Panc1 (cell line): ENCODE measurements at regions not wholly inside any gene's neighbourhood (a gene's known extent, or its start where the extent isn't known, plus 50 kb on each side); places are given as distances from the start of the nearest gene placed in this dataset.

Experiments
- ATAC-seq: fragments of 200-7000 bp; cut with Tn5 transposase; 2 replicates; pipeline ENCODE4 v1.9.1; 2020; ENCODE audit warnings: mild to moderate bottlenecking, moderate library complexity
- BruUV-seq: library from RNA; stranded (reverse); fragments of 400-500 nt; replicated peaks from 2 replicates; lab custom pipeline; 2021; lab: Mats Ljungman, UMichigan
- CTCF ChIA-PET: fragments of 300-600 bp; sonication (Branson Sonifier 250); formaldehyde crosslinking; loops from one replicate; lab custom pipeline; 2022; ENCODE audit warnings: antibody characterized with exemption; lab: Charles Lee
- POLR2A ChIA-PET: fragments of 300-600 bp; sonication (Branson Sonifier 250); formaldehyde crosslinking; loops from one replicate; lab custom pipeline; 2022; ENCODE audit warnings: antibody characterized with exemption; lab: Charles Lee
- DNase-seq: peaks from one replicate; pipeline ENCODE4 v3.0.0-alpha.2; 2010; ENCODE audit warnings: low read depth, low spot score
- H3K27ac ChIP-seq: 2 replicates; pipeline ENCODE4 v1.5.1; 2011; ENCODE audit warnings: mild to moderate bottlenecking, low read length, inconsistent platforms
- H3K27me3 ChIP-seq: fragments of 200-500 bp; sonication (Bioruptor generic); 2 replicates; pipeline ENCODE4 v1.6.0; 2014; ENCODE audit warnings: low read length, inconsistent platforms; ENCODE audit not compliant: control insufficient read depth, insufficient read depth
- H3K36me3 ChIP-seq: fragments of 200-500 bp; sonication (Bioruptor generic); 2 replicates; pipeline ENCODE4 v1.5.1; 2014; ENCODE audit warnings: inconsistent platforms, mild to moderate bottlenecking, low read length, moderate library complexity; ENCODE audit not compliant: control insufficient read depth, insufficient read depth
- H3K4me1 ChIP-seq: 2 replicates; pipeline ENCODE4 v1.5.1; 2011; ENCODE audit warnings: inconsistent platforms, mild to moderate bottlenecking, low read length, moderate library complexity; ENCODE audit not compliant: control insufficient read depth, insufficient read depth
- H3K4me3 ChIP-seq, 2 experiments: 2 replicates each; pipeline ENCODE4 v1.5.1; 2011 to 2012; ENCODE audit warnings: low read depth in 2 of 2, low read length in 2 of 2, mild to moderate bottlenecking in 2 of 2, inconsistent platforms in 1 of 2, moderate library complexity in 1 of 2
- H3K9me3 ChIP-seq: fragments of 200-500 bp; sonication (Bioruptor generic); 2 replicates; pipeline ENCODE4 v1.5.1; 2014; ENCODE audit warnings: low read depth, mild to moderate bottlenecking, inconsistent platforms, low read length, moderate library complexity; ENCODE audit not compliant: control insufficient read depth, insufficient read depth
- CTCF ChIP-seq: fragments of 450-650 bp; IDR thresholded peaks from 2 replicates; pipeline ENCODE4 v1.5.1; 2017; ENCODE audit warnings: mild to moderate bottlenecking
- POLR2AphosphoS5 ChIP-seq: IDR thresholded peaks from 2 replicates; pipeline ENCODE4 v1.6.1; 2012; ENCODE audit warnings: mild to moderate bottlenecking, low read depth, low read length, moderate library complexity
- REST ChIP-seq, 2 experiments: IDR thresholded peaks; 2 replicates each; pipeline ENCODE4 v1.6.1; 2011 to 2012; ENCODE audit warnings: low read depth in 2 of 2, control low read depth in 1 of 2, low read length in 1 of 2, mild to moderate bottlenecking in 1 of 2, moderate library complexity in 1 of 2; ENCODE audit not compliant: insufficient read depth in 1 of 2
- SIN3A ChIP-seq: IDR thresholded peaks from 2 replicates; pipeline ENCODE4 v1.6.1; 2012; ENCODE audit warnings: low read depth, mild to moderate bottlenecking, low read length, moderate library complexity, borderline replicate concordance; ENCODE audit not compliant: insufficient read depth
- TCF7L2 ChIP-seq: IDR thresholded peaks from 2 replicates; pipeline ENCODE4 v1.6.1; 2011; ENCODE audit warnings: mild to moderate bottlenecking, low read depth, low read length, inconsistent platforms
- in situ Hi-C: cut with HindIII; loops from 2 replicates; pipeline ENCODE4 v1.10.0; 2016; ENCODE audit warnings: low sequenced_read_pairs, low pct_unique_long_range_greater_than_20kb
- intact Hi-C: fragments of 100-400 bp; cut with micrococcal nuclease; formaldehyde crosslinking; loops from one replicate; pipeline ENCODE4 v1.10.0; 2022; ENCODE audit not compliant: unreplicated experiment

- Histone ChIP-seq H3K27me3 (no peaks in the 10 kb centered on the region; the same call in 1 of the 2 replicates), H3K36me3 (no peaks in the 10 kb centered on the region), H3K9me3 (no peaks in the 10 kb centered on the region), H3K4me3 (peak overlapping the region in 1 of 2 experiments; percentile 2; a peak in 1 of 4 replicates), H3K27ac (no peak overlapping the region), H3K4me1 (peaks cover 47% of the 10 kb centered on the region)
- TF ChIP-seq CTCF = no peak
- no peak for TF ChIP-seq REST (IDR thresholded peaks at IDR 0.05; ENCODE audit: insufficient read depth in 1 of 2, low read depth in 2 of 2, low read length in 1 of 2)
- TF ChIP-seq POLR2AphosphoS5 = no peak
- no peak for TF ChIP-seq TCF7L2
- TF ChIP-seq SIN3A = no peak
- intact Hi-C loops (no loop called here), in situ Hi-C loops (no loop called here)
- POLR2A ChIA-PET = no interaction called here
- ATAC-seq = no peak
- DNase-seq = no peak
- BruUV-seq = no TSS peak
- CTCF ChIA-PET = no interaction called here
These were observed 329.8 kb downstream of the ALG10 start for GRCh38 chr12:34352098-34352497.

GRCh38 chr12:34354239-34355200 is 332.2 kb downstream of the ALG10 start:
- peak overlapping the region; percentile 22 to 27 for H3K4me3 ChIP-seq
- H3K9me3 ChIP-seq = no peaks in the 10 kb centered on the region
- CTCF ChIA-PET = no interaction called here

More at GRCh38 chr12:34354239-34355200, 332.2 kb downstream of the ALG10 start:
- Histone ChIP-seq H3K36me3 (no peaks in the 10 kb centered on the region), H3K27ac (no peak overlapping the region), H3K27me3 (peaks cover 1% of the 10 kb centered on the region; the same call in 1 of the 2 replicates), H3K4me1 (peaks cover 34% of the 10 kb centered on the region)
- POLR2A ChIA-PET = no interaction called here
- in situ Hi-C loops (no loop called here), intact Hi-C loops (no loop called here)
- BruUV-seq = no TSS peak
- no peak for TF ChIP-seq POLR2AphosphoS5
- no peak for DNase-seq
- 0 out of 2 replicates have a peak, but pooled peaks have one; percentile 34 for ATAC-seq
